CMK (cell line): ENCODE measurements at regions not wholly inside any gene's neighbourhood (a gene's known extent, or its start where the extent isn't known, plus 50 kb on each side); places are given as distances from the start of the nearest gene placed in this dataset.

Source experiments
- DNase-seq: peaks from one replicate; pipeline ENCODE4 v3.0.0-alpha.2; 2010; ENCODE audit warnings: low read depth

DNA sequence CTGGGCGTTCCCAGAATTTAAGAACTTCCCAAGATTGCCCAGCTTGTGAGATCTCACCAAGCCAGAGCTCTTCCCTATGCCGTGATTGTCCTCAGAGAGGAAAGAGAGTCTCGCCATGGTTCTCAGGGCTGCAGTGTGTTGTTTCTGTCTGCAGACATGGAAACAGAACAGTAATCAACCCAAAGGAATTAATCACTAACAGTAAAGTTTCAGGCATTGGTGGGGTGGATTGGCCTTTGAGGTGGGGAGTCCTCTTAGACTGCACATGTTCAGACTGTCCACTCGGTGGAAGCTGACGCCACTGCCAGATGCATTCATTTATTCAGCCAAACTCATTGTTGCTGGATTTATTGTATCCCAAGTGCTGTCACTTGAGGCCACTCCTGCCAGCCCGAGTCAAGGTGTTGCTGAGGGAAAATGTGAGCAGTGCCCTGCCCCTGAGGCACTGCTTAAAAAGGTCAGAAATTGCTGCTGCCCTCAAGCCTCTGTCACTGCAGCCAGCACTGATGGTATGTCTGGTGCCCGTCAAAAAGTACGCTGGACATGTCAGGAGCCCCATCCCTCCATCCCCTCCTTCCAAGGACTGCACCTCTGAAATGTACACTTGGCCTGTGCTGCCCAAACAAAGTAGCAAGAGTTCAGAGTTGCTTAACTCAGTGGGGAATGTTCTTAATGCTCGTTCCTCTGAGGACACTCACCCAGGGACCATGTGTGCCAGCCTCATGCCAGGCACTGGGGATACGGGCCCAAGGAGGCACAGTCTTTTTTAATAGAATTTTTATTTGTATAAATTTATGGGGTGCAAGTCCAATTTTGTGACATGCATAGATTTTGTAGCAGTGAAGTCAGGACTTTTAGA is 201.0 kb downstream of the GLI2 start:
- no peak for DNase-seq

DNA sequence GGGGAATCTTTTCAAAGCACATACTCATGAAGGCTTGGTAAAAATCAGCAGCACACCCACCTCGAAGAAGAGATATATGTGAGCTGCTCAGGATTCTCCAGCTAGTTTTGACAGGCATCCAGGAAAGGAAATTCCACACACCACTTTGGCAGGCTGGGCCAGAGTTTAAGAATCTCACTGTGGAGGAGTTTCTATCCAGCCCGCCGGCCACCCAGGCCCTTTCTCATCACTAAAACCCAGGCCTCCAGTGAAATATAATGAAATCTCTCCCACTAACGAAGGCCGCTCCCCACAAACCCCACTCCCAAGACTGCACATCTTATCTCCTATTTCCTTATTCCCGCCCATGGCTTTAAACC is 202.0 kb downstream of the GLI2 start:
- DNase-seq, result no peak

DNA sequence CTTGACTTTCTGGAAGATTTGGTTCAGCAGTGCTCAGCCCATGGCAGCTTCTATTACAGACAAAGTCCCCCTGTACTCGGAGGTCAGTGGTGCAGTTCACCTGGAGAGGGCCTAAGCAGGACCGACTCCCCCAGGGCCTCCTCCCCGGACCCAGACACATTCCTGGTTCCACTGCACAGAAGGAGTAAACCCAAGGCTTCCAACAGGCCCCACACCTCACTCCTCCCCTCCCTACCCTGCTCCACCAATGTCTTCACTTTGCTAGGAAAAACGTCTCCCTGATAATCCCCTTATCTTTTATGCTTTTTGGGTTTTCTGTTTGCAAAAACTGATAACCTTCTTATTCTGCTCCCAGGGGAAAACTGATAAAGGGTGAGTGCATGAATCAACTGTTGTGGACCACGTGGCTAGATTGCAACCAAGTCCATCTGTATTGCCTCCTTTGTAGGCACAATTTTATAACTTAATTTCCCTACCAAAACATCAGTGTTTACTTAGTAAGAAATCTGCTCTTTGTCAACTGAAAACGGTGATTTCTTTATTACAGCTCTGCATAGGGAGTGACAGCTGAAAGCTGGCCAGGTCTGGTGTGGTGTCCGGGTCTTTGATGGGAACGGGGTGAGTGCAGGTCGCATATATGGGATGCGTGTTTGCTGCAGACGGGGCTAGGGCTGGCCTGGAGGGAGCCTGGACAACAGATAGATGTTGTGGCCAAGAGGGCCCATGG is 202.5 kb downstream of the GLI2 start:
- no peak for DNase-seq

DNA sequence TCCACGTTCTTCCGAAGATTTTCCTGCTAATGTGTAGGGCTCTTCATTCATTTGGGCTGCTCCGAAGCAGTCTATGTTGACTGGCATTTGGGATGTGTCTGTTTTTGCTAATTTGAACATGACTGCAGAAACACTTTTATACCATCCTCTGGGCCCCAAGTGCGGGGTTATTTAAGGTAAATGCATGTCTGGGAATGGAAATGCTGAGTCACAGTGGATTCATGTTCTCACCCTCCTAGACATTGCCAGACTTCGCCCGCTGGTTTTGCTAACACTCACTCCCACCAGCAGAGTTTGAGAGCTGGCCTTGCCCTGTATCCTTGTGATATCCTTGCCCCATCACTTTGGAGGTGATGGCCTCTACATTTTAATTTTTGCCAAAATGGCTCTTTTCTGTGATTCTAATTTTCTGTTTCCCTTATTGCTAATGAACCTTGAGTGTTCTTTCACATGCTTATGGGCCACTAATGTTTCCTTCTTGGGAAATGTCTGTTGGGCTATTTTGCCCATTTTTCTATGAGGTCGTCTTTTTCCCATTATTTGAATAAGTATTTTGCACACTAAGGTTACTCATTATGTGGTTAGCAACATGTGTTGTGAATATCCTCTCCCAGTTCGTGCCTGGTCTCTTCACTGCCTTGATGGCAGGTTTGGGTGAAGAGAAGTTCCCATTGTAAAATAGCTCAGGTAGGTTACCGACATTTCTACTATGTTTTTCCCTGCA is 204.1 kb downstream of the GLI2 start:
- DNase-seq, result no peak

DNA sequence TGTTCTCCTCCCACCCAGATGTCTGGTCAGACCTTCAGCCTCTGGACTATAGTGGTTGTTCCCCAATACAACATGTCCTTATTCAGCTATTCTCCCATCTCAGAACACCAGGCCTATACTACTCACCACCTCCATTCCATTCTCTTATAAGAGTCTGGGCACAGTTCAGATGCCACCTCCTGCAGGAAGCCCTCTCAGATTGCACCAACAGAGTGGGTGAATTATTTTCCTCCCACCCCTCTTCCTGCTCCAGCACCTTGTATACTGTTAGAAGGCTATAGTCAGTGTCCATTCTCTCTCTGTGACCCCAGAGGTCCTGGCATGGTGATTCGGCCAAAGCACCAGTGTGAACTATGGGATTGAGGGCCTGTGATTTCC is 204.6 kb downstream of the GLI2 start:
- DNase-seq, result no peak

DNA sequence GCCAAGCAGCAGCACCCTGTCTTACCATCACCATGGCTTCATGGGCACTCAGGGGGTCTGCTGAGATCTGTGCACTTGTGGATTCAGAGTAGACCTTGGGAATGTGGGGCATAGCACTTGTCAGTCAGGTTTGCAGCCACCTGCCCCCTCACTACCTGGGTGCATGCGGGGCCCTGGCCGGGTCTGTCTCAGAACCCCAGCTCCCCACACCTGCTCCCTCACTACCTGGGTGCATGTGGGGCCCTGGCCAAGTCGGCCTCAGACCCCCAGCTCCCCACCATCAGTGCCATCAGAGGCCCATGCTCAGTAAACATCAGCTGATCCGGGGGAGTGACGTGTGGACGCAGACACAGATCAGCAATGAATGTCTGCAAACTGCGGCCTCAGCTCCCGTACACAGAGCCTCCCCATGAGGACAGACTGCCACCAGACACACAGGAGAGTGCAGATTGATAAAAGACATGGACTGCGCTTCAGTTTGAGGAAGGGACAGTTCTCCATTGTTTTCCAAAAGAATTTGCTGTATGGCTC is 205.1 kb downstream of the GLI2 start:
- no peak for DNase-seq

DNA sequence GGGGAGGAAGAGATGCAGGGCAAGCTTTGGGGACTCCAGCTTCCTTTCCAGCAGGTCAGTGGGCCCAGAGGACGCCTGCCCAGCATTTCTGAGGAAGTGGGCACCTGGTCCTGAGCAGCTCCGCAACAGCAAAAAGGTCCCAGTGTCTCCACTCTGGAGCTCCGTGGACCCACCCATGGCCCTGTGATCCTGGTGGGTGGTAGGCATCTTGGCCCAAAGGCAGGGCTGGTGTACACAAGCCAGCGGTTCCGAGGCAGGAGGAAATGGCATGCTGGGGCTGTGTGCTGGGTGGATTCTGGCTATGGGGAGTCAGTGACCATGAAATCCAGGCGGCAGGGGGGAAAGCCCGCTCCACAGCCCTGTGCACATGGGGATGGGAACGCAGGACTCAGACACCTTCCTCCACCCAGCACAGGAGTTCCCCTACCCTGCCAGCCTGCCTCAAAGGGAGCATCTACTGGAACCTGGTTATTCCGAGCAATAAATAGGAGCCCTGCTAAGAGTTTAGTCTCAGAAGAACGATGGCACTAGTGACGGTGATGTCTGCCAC is 206.0 kb downstream of the GLI2 start:
- no peak for DNase-seq

DNA sequence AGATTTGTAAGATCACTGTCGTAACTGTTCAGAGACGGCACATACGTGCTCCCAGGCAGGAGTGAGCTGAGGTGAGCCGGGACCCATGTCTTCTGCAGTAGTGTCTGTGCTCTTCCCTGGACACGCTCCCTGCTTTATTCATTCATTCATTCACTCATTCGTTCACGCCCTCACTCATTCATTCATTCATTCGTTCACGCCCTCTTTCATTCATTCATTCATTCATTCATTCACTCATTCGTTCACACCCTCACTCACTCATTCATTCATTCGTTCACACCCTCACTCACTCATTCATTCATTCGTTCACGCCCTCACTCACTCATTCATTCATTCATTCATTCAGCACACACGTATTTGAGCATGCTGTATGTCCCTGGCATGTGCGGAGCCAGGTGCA is 207.0 kb downstream of the GLI2 start:
- DNase-seq, result no peak

DNA sequence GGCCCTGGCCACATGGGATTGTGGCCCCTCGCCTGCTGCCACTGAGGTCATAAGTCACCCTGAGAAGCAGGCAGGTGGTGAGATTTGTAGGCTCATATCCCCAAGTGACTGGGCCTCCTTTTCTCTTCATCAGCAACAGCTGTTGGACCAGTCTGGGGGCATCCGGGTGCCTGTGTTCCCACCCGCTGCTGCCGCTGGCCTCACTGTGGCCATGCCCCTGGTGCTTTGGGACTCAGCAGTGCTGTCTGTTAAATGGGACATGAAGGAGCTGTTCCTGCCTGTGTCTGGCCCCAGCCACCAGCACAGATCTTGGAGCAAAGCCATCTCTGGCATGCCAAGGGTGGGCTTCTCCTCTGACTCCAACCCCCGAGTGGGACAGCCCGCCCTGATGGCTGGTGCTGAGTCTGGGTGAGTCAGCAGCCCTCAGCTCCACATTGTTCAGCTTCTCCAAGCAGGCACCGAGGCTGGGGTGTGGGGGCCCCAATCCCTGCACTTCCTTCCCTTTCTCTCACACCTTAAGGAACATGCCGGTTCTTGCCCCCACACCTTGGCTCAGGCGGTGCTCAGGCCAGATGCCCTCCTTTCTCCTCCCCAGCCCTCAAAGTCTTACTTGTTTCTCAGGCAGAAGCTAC is 207.9 kb downstream of the GLI2 start:
- DNase-seq, result no peak

DNA sequence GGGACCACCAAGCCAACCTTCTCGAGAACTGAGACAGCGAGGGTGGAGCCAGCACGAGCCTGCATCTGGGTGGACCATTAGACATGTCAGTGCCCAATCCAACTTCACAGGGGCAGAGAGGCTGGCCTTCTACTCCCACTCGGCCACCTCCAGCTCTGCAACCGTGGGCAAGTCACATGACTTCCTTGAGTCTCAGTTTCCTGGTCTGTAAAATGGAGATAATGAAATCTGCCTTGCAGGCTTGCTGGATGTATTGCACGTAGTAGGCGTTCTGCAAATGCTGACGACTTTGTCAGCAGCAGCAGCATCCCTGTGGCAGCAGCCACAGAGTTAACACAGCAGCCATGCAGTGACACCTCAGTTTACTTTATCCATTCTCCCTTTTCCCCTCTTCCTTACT is 208.9 kb downstream of the GLI2 start:
- no peak for DNase-seq

DNA sequence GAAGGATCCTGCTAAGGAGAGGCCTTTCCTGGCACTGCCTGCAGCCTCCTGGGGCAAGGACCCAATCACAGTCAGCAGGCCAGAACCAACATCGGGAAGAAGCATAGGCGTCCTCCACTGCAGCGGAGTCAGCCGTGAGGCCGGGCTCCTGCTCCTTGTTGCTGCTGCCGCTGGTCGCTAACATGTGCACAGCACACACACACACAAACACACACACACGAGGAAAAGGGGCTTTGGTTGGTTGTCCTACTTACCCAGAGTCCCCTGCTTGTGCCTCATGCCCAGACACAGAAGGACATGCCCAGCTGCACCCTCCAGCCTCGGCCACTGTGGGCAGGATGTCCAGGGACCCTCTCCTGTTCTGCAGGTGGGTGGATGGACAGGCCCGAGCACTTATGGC is 209.4 kb downstream of the GLI2 start:
- DNase-seq, result no peak

DNA sequence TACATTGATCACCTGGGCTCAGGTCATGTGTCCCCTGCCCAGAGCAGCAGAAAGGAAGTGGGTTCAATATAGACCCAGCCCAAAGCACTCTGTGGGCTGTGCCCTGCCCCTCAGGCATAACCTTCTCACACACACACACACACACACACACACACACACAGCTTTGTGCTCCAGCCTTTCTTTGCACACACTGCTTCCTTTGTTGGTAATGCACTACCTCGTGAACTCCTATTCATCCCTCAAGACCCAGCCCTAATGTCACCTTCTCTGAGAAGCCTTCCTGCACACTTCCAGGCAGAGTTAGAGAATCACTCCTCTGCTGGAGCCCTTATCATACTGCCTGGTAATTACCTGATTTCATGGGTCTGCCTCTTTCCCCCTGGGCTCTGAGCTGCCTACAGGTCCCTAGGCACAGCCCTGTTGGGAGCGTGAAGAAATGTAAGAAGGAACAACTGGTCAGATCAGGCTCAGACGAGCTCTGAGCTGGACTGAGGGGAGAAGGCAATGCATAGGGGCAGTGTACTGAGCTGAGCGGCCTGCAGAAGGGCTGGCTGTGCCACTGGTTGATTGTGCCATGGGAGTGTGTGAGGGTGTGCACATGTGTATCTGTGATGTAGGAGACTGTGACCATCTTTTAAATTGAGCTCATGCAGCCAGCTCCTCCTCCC is 210.3 kb downstream of the GLI2 start:
- no peak for DNase-seq

DNA sequence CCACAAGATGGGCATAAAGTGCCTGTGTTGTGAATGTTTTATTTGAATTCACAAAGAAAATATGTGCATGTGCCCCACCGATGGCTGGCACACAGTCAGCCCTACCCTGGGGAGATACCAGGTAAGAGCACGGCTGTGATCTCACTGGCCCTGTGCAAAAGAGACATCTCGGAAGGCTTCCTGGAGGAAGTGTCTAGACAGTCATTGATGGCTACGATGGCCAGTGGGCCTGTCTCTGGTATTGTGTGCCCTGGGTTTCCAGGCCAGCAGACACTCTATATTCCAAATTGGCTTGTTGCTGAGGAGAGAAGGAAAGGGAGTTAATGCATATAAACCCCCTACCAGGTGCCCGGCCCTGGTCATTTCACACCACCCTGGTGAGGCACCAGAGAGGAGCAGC is 211.7 kb downstream of the GLI2 start:
- DNase-seq, result no peak

DNA sequence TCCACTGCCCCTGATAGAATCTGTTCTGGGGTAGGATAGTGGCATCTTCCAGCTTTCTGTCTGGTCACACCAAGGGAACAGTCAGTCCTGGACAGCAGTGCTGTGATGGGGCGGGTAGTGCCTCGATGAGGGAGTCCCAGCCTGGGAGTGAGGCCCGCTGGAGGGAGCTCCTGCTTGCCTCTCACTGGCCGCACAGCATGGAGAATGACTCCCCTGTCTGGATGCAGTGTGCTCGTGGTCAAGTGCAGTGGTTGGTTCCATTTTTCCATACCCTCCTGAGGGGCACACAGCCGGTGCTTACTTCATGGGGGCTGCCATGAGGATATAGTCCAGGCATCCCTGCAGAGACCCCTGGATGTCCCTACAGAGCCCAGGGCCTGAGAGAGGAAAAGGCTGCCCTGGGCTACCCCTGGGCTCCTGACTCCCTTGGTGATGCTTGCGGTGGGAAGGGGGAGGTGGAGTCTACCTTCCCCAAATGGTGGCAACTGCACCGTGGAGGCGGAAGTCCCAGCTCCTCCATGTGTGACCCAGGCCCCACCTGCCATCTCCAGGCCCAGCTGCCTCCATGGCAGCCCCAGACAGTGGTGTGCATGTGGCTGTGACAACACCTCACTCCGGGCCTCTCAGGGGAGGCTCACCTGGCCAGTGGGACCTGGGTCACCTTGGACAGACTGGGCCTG is 212.5 kb downstream of the GLI2 start:
- no peak for DNase-seq

DNA sequence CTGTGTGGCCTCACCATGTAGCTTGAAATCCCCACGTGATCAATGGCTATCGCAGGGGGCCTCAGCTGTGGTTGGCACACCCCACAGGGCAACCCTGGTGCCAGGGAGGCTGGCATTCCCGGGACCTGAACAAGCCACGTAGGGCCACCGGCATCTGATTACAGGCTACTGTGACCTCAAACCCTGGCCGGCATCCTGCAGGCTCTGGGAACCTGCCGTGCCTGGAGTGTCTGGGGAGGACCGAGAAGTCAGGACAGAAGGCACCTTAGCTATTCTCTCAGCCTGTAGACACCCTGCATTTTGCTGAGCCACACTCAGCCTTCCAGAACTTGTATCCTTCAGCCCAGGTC is 213.0 kb downstream of the GLI2 start:
- DNase-seq, result no peak

DNA sequence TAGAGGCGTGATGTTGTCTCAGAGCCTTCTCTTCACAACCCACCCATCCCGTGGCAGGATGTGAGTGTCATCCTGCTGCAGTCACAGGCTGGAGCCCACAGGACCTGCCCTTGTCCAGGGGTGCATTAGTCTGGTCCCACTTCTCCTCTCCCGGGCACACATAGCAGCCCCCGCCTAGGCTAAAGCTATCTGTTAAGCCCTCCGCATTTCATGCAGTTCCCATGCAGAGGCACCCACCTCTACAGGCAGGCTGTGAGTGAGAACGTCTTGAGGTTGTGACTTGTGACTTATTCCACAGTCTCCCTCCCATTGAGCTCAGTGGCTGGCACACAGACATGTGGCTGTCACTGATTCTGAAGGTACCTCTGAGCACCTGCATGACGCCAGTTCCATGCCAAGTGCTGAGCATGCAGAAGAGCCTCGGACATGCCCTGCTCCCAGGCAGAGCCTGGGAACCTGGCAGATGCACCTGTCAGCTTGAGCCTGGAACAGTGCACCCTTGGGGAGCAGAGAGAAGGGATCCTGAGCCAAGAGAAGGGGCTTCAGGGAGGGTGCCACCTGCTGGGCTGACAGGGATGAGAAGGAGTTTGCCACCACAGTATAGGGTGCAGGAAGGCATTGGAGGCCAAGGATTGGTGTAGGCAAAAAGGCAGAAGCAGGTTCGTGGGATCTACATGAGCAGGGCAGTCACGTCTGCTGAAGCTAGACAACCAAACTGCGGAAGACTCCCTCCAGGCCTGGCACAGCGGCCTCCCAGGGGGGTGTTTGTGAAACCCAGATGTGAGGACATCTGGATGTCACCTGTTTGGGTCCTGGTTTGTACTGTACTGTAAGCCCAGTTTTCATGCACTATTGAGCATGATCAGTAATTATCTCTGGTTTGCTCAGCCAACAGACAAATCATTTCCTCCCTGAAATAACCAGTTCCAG is 213.6 kb downstream of the GLI2 start:
- no peak for DNase-seq

DNA sequence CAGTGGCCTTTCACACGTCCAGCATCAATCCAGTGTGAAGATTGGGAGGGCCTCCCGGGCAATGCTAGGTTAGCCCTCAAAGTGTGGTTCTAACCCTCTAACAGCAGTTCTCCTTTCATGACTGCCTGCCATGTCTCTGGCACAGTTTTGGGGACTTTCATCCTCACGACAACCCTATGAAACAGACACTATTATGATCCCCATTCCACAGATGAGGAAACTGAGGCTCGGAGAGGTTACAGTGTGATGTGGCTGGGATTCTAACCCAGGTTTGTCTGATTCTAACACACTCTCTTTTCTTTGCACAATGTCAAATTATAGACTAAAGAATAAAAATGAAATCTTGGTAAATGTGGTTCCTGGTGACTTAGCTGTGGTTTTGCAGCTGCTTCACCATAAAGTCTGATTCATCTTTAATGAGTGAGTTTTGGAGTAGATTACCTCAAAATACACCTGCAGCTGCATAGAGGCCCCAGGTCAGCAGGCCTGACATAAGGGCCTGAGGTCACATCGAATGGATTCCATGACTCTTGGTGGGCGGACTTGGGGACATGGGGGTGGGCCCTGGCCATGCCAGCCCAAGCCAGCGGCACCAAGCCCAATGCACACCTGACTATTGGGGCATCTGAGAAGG is 214.4 kb downstream of the GLI2 start:
- DNase-seq, result no peak

DNA sequence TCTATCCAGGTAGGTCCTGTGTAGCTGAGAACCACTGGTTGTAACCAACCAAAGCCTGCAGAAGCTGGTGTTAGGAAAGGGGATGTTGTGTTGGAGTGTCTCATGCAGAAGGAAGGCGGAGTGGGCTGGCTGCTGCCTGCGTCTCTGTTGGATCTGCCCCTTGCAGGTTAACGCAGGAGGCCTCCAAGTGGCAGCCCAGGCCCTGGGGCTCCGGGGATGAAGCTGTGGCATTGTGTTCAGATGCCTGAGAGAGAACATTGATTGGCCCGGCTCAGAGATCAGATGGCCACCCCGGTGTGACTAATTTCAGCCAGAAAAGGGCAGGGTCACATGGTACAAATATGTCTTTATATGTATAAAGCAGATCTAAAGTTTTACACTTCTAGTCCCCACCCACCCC is 216.0 kb downstream of the GLI2 start:
- no peak for DNase-seq

DNA sequence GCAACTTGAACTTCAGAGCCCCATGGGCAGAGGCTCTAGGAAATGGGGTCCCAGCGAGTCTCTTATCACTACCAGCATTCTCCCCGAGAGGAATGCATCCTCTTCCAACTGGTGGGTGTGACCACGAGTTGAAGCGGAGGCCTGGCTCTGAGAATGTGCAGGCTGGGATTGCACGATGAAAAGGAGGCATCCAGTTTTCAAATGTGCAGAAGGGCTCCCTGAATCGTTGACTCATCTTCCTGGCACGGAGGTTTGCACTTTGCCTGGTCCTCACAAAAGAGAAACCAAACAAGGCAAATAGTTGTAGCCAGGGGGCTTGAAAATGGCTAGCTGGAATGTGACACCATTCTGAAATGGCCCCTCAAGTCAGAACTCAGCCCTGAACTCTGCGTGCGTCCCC is 216.7 kb downstream of the GLI2 start:
- no peak for DNase-seq
